ENCODE measurements at regions not wholly inside any gene's neighbourhood (a gene's known extent, or its start where the extent isn't known, plus 50 kb on each side); places are given as distances from the start of the nearest gene placed in this dataset.

- TF ChIP-seq EZH2 (optimal IDR thresholded peaks at IDR 0.05; ENCODE audit: low read depth, low read length) (no peak), CTCF (IDR thresholded peaks at IDR 0.05; ENCODE audit: low read length) (no peak)
Observed at GRCh38 chr12:13552830-13553229, 356.3 kb downstream of the EMP1 start.

Measured in MM.1S (cell line).